ENCODE measurements at regions not wholly inside any gene's neighbourhood (a gene's known extent, or its start where the extent isn't known, plus 50 kb on each side); places are given as distances from the start of the nearest gene placed in this dataset.

DNA sequence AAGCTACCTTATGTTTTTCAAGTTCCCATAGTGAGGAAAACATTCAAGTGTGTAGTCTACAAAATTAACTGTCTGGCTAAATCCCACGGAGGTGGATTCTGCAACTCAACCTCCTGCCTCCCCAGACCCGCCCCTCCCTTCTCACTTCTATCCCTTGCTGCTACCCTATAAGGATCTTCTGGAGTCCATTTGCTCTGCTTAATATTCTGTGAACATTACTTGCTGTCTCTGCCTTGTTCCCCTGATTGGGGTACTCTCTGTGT is 163.2 kb downstream of the KCNE4 start:
- ATAC-seq = no peak
- DNase-seq = no peak
- TF ChIP-seq, protein P1, sequence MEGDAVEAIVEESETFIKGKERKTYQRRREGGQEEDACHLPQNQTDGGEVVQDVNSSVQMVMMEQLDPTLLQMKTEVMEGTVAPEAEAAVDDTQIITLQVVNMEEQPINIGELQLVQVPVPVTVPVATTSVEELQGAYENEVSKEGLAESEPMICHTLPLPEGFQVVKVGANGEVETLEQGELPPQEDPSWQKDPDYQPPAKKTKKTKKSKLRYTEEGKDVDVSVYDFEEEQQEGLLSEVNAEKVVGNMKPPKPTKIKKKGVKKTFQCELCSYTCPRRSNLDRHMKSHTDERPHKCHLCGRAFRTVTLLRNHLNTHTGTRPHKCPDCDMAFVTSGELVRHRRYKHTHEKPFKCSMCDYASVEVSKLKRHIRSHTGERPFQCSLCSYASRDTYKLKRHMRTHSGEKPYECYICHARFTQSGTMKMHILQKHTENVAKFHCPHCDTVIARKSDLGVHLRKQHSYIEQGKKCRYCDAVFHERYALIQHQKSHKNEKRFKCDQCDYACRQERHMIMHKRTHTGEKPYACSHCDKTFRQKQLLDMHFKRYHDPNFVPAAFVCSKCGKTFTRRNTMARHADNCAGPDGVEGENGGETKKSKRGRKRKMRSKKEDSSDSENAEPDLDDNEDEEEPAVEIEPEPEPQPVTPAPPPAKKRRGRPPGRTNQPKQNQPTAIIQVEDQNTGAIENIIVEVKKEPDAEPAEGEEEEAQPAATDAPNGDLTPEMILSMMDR (IDR thresholded peaks at IDR 0.05) = no peak
- no peaks in the 10 kb centered on the region for H3K36me3 Mint-ChIP-seq
- WGBS (ENCODE audit: insufficient coverage) = 49% methylated on average over 2 of the region's 2 CpGs
- no peak overlapping the region for H3K27ac Mint-ChIP-seq
- H3K9me3 Mint-ChIP-seq = peaks cover 4 to 7% of the 10 kb centered on the region in 2 donors
- intact Hi-C loops (cut with micrococcal nuclease) = no loop called here
- no peaks in the 10 kb centered on the region for H3K9me3 ChIP-seq (ENCODE audit: control insufficient read depth, insufficient read depth, low read length)
- H3K4me3 Mint-ChIP-seq = no peak overlapping the region
- no peaks in the 10 kb centered on the region for H3K27me3 ChIP-seq (ENCODE audit: control insufficient read depth, insufficient read depth, low read length)
- no peaks in the 10 kb centered on the region for H3K4me1 ChIP-seq (ENCODE audit: control insufficient read depth, insufficient read depth, low read length)
- no peaks in the 10 kb centered on the region for H3K27me3 Mint-ChIP-seq (ENCODE audit: low read depth in 2 of 2)
- H3K27ac ChIP-seq (ENCODE audit: low read length) = no peak overlapping the region
- no peaks in the 10 kb centered on the region for H3K4me1 Mint-ChIP-seq
- H3K36me3 ChIP-seq (ENCODE audit: control insufficient read depth, insufficient read depth, low read length) = no peaks in the 10 kb centered on the region
- no peak overlapping the region for H3K4me3 ChIP-seq (ENCODE audit: low read length)

DNA sequence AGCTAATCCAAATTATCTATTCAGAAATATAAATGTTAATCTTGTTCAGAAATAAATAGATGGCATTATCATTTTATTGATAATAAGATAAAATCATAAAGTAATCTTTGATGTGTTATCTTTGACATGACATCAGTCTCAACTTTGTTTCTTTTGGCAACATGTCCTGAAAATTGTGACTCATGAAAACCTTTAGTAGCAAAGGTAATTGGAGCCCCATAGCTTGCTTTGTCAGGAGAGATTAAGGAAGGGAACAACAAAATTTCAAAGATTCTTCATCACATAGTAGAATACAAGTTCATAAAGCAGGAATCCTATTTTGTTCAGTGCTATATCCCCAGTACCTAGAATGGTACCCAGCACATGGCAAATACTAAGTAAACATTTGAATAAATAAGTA is 165.4 kb downstream of the KCNE4 start:
- H3K4me3 Mint-ChIP-seq = no peak overlapping the region
- Histone ChIP-seq H3K27me3 (ENCODE audit: control insufficient read depth, insufficient read depth, low read length) (no peaks in the 10 kb centered on the region), H3K4me1 (ENCODE audit: control insufficient read depth, insufficient read depth, low read length) (no peaks in the 10 kb centered on the region), H3K27ac (ENCODE audit: low read length) (no peak overlapping the region), H3K9me3 (ENCODE audit: control insufficient read depth, insufficient read depth, low read length) (no peaks in the 10 kb centered on the region), H3K36me3 (ENCODE audit: control insufficient read depth, insufficient read depth, low read length) (no peaks in the 10 kb centered on the region), H3K4me3 (ENCODE audit: low read length) (no peak overlapping the region)
- no peaks in the 10 kb centered on the region for H3K27me3 Mint-ChIP-seq (ENCODE audit: low read depth in 2 of 2)
- H3K4me1 Mint-ChIP-seq = no peaks in the 10 kb centered on the region
- no peak overlapping the region for H3K27ac Mint-ChIP-seq
- TF ChIP-seq, protein P1 (IDR thresholded peaks at IDR 0.05) = no peak
- H3K9me3 Mint-ChIP-seq = peaks cover 2 to 3% of the 10 kb centered on the region in 2 donors
- no peaks in the 10 kb centered on the region for H3K36me3 Mint-ChIP-seq
- intact Hi-C loops (cut with micrococcal nuclease) = no loop called here
- DNase-seq (no peak), ATAC-seq (no peak)

DNA sequence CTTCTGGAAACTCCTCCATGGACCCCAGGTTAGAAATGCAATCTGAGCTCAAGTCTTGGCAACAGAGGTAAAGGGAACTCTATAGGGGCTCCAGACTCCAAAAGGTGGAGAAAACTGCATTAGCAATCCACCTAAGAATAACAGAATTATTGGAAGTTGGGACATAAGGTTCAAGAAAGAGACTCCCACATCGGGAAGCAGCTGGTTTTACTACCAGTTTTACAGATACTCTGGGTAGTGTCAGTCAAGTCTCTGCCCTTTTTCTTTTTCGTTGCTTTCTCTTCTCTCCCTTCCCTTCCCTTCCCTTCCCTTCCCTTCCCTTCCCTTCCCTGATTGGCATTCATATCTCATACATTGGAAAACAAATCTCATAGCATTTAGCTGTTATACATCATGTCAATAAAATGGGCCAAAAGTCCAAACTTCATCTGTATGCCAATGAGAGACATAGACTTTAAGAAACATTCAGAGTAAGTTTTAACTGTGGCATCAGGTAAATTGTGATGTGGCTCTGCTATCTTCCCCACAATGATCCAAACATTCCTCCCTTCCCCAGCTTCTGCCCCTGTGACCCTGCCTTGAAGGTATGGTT is 166.7 kb downstream of the KCNE4 start:
- ATAC-seq (no peak), DNase-seq (no peak)
- no peak overlapping the region for H3K4me3 ChIP-seq (ENCODE audit: low read length)
- intact Hi-C loops (cut with micrococcal nuclease) = no loop called here
- TF ChIP-seq, protein P1 (IDR thresholded peaks at IDR 0.05) = no peak
- H3K9me3 ChIP-seq (ENCODE audit: control insufficient read depth, insufficient read depth, low read length) = no peaks in the 10 kb centered on the region
- H3K27ac ChIP-seq (ENCODE audit: low read length) = no peak overlapping the region
- no peaks in the 10 kb centered on the region for H3K4me1 Mint-ChIP-seq
- H3K36me3 Mint-ChIP-seq = no peaks in the 10 kb centered on the region
- WGBS (ENCODE audit: insufficient coverage) = 53% methylated on average over 2 of the region's 2 CpGs
- H3K27ac Mint-ChIP-seq = no peak overlapping the region
- H3K4me3 Mint-ChIP-seq = no peak overlapping the region
- peaks cover 0 to 2% of the 10 kb centered on the region in 2 donors for H3K9me3 Mint-ChIP-seq
- no peaks in the 10 kb centered on the region for H3K27me3 Mint-ChIP-seq (ENCODE audit: low read depth in 2 of 2)
- no peaks in the 10 kb centered on the region for H3K27me3 ChIP-seq (ENCODE audit: control insufficient read depth, insufficient read depth, low read length)
- no peaks in the 10 kb centered on the region for H3K4me1 ChIP-seq (ENCODE audit: control insufficient read depth, insufficient read depth, low read length)
- H3K36me3 ChIP-seq (ENCODE audit: control insufficient read depth, insufficient read depth, low read length) = no peaks in the 10 kb centered on the region

DNA sequence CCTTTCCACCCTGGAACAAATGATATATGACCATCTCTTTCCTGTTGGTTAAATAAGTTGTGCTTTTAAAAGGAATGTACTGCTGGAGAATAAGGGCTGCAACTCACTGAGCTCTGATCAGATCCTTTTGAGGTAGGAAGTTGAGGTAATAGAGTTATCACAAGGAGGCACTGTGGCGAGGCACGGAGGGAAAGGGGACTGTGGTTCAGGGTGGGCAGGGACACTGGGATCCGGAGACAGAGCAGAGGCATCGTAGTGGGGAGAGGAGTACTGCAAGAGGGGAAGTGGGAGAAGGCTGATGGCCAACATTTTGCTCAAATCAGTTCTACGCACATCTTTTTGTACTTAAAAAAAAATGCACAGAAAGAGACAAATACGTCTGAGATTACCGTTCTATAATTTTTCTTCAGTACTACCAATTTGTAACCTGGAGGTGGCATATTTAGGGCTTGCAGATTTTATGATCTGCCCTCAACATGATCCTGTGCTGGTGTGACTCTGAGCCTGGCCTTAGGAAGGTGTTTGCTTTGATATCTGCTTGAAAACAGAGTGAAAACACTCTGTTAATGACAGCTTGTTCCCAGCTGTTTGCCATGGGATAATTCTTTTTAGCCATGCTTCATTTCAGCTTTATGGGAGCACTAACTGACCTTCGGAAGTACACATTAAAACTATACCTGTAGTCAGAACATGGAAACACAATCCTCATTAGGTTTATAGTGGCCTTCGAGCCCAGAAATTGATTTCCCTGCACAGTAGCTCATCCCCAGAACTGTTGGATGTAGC is 168.1 kb downstream of the KCNE4 start:
- TF ChIP-seq, protein P1 (IDR thresholded peaks at IDR 0.05) = no peak
- no peak overlapping the region for H3K27ac ChIP-seq (ENCODE audit: low read length)
- Mint-ChIP-seq H3K4me3 (no peak overlapping the region), H3K27me3 (ENCODE audit: low read depth in 2 of 2) (no peaks in the 10 kb centered on the region), H3K36me3 (no peaks in the 10 kb centered on the region), H3K4me1 (no peaks in the 10 kb centered on the region), H3K27ac (no peak overlapping the region), H3K9me3 (peaks cover 0 to 2% of the 10 kb centered on the region in 2 donors)
- 70% methylated on average over 9 of the region's 9 CpGs for whole genome bisulfite sequencing (ENCODE audit: insufficient coverage)
- H3K4me3 ChIP-seq (ENCODE audit: low read length) = no peak overlapping the region
- no peaks in the 10 kb centered on the region for H3K9me3 ChIP-seq (ENCODE audit: control insufficient read depth, insufficient read depth, low read length)
- no peak for ATAC-seq
- intact Hi-C loops (cut with micrococcal nuclease) = no loop called here
- no peak for DNase-seq
- no peaks in the 10 kb centered on the region for H3K36me3 ChIP-seq (ENCODE audit: control insufficient read depth, insufficient read depth, low read length)
- H3K4me1 ChIP-seq (ENCODE audit: control insufficient read depth, insufficient read depth, low read length) = no peaks in the 10 kb centered on the region
- H3K27me3 ChIP-seq (ENCODE audit: control insufficient read depth, insufficient read depth, low read length) = no peaks in the 10 kb centered on the region
